ENCODE measurements at regions not wholly inside any gene's neighbourhood (a gene's known extent, or its start where the extent isn't known, plus 50 kb on each side); places are given as distances from the start of the nearest gene placed in this dataset.

GRCh38 chr1:163585796-163586195 lies 264.0 kb downstream of the NUF2 start:
- no peak overlapping the region for H3K27ac ChIP-seq (ENCODE audit: insufficient read depth, low read length)
- H4K20me1 ChIP-seq (ENCODE audit: insufficient read depth, low read length) = no peaks in the 10 kb centered on the region
- no peaks in the 10 kb centered on the region for H3K9me1 ChIP-seq (ENCODE audit: insufficient read depth, low read length)
- H2AK9ac ChIP-seq (replicated peaks; ENCODE audit: low read depth, low read length, poor library complexity) = no peak overlapping the region
- TF ChIP-seq USF2 (IDR thresholded peaks at IDR 0.05; ENCODE audit: low read depth, low read length) = no peak
- TF ChIP-seq FOS (IDR thresholded peaks at IDR 0.05; ENCODE audit: low read depth, low read length) = no peak
- TF ChIP-seq RFX5 (IDR thresholded peaks at IDR 0.05; ENCODE audit: low read depth, low read length) = no peak
- no peak for TF ChIP-seq POLR2A (IDR thresholded peaks at IDR 0.05; ENCODE audit: low read depth, low read length)
- TF ChIP-seq SMC3 (IDR thresholded peaks at IDR 0.05; ENCODE audit: low read depth, low read length) = no peak
- no peak for TF ChIP-seq MAFK (IDR thresholded peaks at IDR 0.05; ENCODE audit: low read depth, low read length)
- TF ChIP-seq CEBPB (IDR thresholded peaks at IDR 0.05; ENCODE audit: low read depth, low read length) = no peak
- TF ChIP-seq MAZ (IDR thresholded peaks at IDR 0.05; ENCODE audit: borderline replicate concordance, low read depth, low read length) = no peak
- TF ChIP-seq BHLHE40 (IDR thresholded peaks at IDR 0.05; ENCODE audit: low read depth, low read length) = no peak
- TF ChIP-seq CHD1 (IDR thresholded peaks at IDR 0.05; ENCODE audit: low read depth, low read length) = no peak
- no peak for TF ChIP-seq MXI1 (IDR thresholded peaks at IDR 0.05; ENCODE audit: borderline replicate concordance, low read depth, low read length)
- TF ChIP-seq CTCF (conservative IDR thresholded peaks at IDR 0.05; ENCODE audit: low read depth, low read length) = no peak
- no peak overlapping the region for H4K91ac ChIP-seq (ENCODE audit: insufficient read depth, low read depth, low read length)
- no peak for ATAC-seq (ENCODE audit: low read depth)
- no peak overlapping the region for H2AK5ac ChIP-seq (ENCODE audit: low read depth, low read length)
- no peaks in the 10 kb centered on the region for H3K36me3 ChIP-seq (ENCODE audit: control insufficient read depth, insufficient read depth, low read length)
- H3K23ac ChIP-seq (ENCODE audit: low read depth, low read length) = no peak overlapping the region
- dilution Hi-C loops (cut with HindIII; ENCODE audit: low sequenced_read_pairs, unreplicated experiment) = no loop called here
- POLR2A ChIA-PET (ENCODE audit: unreplicated experiment) = no interaction called here
- H3K4me1 ChIP-seq (ENCODE audit: control insufficient read depth, insufficient read depth, low read length) = no peaks in the 10 kb centered on the region
- no peak overlapping the region for H2BK20ac ChIP-seq (ENCODE audit: low read depth, low read length)
- CTCF ChIA-PET = no interaction called here
- no peaks in the 10 kb centered on the region for H3K79me1 ChIP-seq (ENCODE audit: low read depth in 1 of 2, low read length in 2 of 2)
- in situ Hi-C loops (cut with MboI; ENCODE audit: low sequenced_read_pairs) = no loop called here
- no peak overlapping the region for H3K56ac ChIP-seq (ENCODE audit: extremely low read depth, insufficient read depth, low read length)
- H2AFZ ChIP-seq (replicated peaks; ENCODE audit: low read length, poor library complexity) = no peak overlapping the region
- no peak for DNase-seq
- BruUV-seq (replicated peaks) = no TSS peak
- no peaks in the 10 kb centered on the region for H3K27me3 ChIP-seq (ENCODE audit: control insufficient read depth, insufficient read depth, low read length)
- no peak overlapping the region for H4K8ac ChIP-seq (ENCODE audit: low read depth in 2 of 2, low read length in 2 of 2)
- no peak overlapping the region for H4K5ac ChIP-seq (ENCODE audit: low read depth, low read length)
- no peak overlapping the region for H3K4ac ChIP-seq (ENCODE audit: low read depth, low read length)
- intact Hi-C loops (cut with micrococcal nuclease) = no loop called here
- H2BK120ac ChIP-seq (ENCODE audit: low read depth, low read length) = no peak overlapping the region
- no peak overlapping the region for H3K14ac ChIP-seq (replicated peaks; ENCODE audit: low read depth, low read length)
- H3K4me2 ChIP-seq (ENCODE audit: low read depth, low read length) = no peak overlapping the region
- no peak overlapping the region for H3K18ac ChIP-seq (ENCODE audit: low read depth, low read length)
- no peak overlapping the region for H2BK5ac ChIP-seq (ENCODE audit: low read depth, low read length, poor library complexity, severe bottlenecking)
- H2BK15ac ChIP-seq (ENCODE audit: low read depth, low read length) = no peak overlapping the region
- H3K9ac ChIP-seq (ENCODE audit: low read depth, low read length) = no peak overlapping the region
- WGBS, 2 experiments (ENCODE audit: extremely low coverage in 2 of 2, insufficient read length in 1 of 2) = no CpG with 5 or more reads among the region's 3 CpGs
- H3K4me3 ChIP-seq (ENCODE audit: insufficient read depth, low read depth, low read length) = no peak overlapping the region
- no peaks in the 10 kb centered on the region for H3K9me3 ChIP-seq (ENCODE audit: control insufficient read depth, insufficient read depth, low read length)

All from IMR-90 (cell line).